ENCODE measurements at regions not wholly inside any gene's neighbourhood (a gene's known extent, or its start where the extent isn't known, plus 50 kb on each side); places are given as distances from the start of the nearest gene placed in this dataset.

GRCh38 chr2:52884761-52885352, 882.7 kb upstream of the CHAC2 start (continued):
- TF ChIP-seq BCL11B (tag by site-specific recombination; IDR thresholded peaks at IDR 0.05; ENCODE audit: low read depth) (no peak), ZNF473 (tag by site-specific recombination; IDR thresholded peaks at IDR 0.05) (no peak), ZNF560 (tag by site-specific recombination; IDR thresholded peaks at IDR 0.05; ENCODE audit: borderline replicate concordance) (no peak), WT1 (tag by site-specific recombination; IDR thresholded peaks at IDR 0.05) (no peak)

- Histone ChIP-seq H3K9me3 (ENCODE audit: control insufficient read depth, insufficient read depth, low read depth, low read length) (no peaks in the 10 kb centered on the region), H3K4me1 (ENCODE audit: control insufficient read depth, insufficient read depth, low read length) (no peaks in the 10 kb centered on the region), H3K36me3 (ENCODE audit: control insufficient read depth in 2 of 2, insufficient read depth in 1 of 2, low read length in 2 of 2) (no peaks in the 10 kb centered on the region), H3K27ac (ENCODE audit: extremely low read depth, low read depth, low read length) (no peak overlapping the region), H3K4me3 (ENCODE audit: low read depth, low read length) (no peak overlapping the region)
- ChIA-PET POLR2A (no interaction called here), CTCF (no interaction called here)
- TF ChIP-seq ZNF585B (tag by site-specific recombination; IDR thresholded peaks at IDR 0.05), result 0 out of 2 replicates have a peak, but pooled peaks have one; percentile 5
- TF ChIP-seq, protein P1, sequence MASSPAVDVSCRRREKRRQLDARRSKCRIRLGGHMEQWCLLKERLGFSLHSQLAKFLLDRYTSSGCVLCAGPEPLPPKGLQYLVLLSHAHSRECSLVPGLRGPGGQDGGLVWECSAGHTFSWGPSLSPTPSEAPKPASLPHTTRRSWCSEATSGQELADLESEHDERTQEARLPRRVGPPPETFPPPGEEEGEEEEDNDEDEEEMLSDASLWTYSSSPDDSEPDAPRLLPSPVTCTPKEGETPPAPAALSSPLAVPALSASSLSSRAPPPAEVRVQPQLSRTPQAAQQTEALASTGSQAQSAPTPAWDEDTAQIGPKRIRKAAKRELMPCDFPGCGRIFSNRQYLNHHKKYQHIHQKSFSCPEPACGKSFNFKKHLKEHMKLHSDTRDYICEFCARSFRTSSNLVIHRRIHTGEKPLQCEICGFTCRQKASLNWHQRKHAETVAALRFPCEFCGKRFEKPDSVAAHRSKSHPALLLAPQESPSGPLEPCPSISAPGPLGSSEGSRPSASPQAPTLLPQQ (tag by site-specific recombination; IDR thresholded peaks at IDR 0.05), result no peak
- TF ChIP-seq ZNF426 (tag by site-specific recombination; IDR thresholded peaks at IDR 0.05), result no peak
- TF ChIP-seq HOXA7 (CRISPR knock-in tag; IDR thresholded peaks at IDR 0.05; ENCODE audit: borderline replicate concordance), result no peak
Observed at GRCh38 chr2:52882974-52883373, 884.6 kb upstream of the CHAC2 start.

DNA sequence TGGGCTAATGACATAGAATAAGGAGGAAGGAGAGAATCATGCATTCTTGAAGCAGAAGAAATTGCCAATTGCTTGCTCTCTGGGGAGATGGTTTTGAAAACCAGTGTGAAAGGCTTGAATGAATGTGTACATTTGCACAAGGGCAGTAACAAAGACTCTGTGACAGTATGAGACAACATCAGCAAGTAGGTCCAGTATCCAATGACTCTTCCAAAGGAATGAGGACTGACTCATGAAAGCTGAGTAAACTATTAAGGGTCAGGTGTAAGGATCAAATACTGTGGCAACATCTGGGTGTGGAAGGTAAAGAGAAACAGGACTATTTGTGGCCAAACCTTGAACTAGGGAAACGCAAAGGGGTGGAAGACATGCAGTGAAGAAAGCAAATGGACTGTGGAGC, 886.0 kb upstream of the CHAC2 start:
- CTCF ChIA-PET, result interaction anchor here (0.7 kb wide), 1 partner anchor 1170 kb away, joined by 3 read pairs; no protein-coding TSS in a partner anchor
- Histone ChIP-seq H3K9me3 (ENCODE audit: control insufficient read depth, insufficient read depth, low read depth, low read length) (no peaks in the 10 kb centered on the region), H3K4me3 (ENCODE audit: low read depth, low read length) (no peak overlapping the region), H3K36me3 (ENCODE audit: control insufficient read depth in 2 of 2, insufficient read depth in 1 of 2, low read length in 2 of 2) (no peaks in the 10 kb centered on the region), H3K4me1 (ENCODE audit: control insufficient read depth, insufficient read depth, low read length) (no peaks in the 10 kb centered on the region), H3K27ac (ENCODE audit: extremely low read depth, low read depth, low read length) (no peak overlapping the region)
- TF ChIP-seq MZF1 (tag by site-specific recombination; IDR thresholded peaks at IDR 0.05; ENCODE audit: borderline replicate concordance), result no peak
- no peak for TF ChIP-seq ZNF354C (tag by site-specific recombination; IDR thresholded peaks at IDR 0.05; ENCODE audit: borderline replicate concordance, low read depth)
- no peak for TF ChIP-seq ZNF548 (tag by site-specific recombination; IDR thresholded peaks at IDR 0.05)
- TF ChIP-seq SP7 (tag by site-specific recombination; IDR thresholded peaks at IDR 0.05), result no peak
- TF ChIP-seq KLF16 (tag by site-specific recombination; IDR thresholded peaks at IDR 0.05), result no peak
- TF ChIP-seq ZNF664 (tag by site-specific recombination; IDR thresholded peaks at IDR 0.05), result no peak
- TF ChIP-seq YY1 (tag by site-specific recombination; IDR thresholded peaks at IDR 0.05), result no peak
- no peak for TF ChIP-seq REST (tag by site-specific recombination; IDR thresholded peaks at IDR 0.05)
- TF ChIP-seq PBX3 (CRISPR knock-in tag; IDR thresholded peaks at IDR 0.05), result no peak
- TF ChIP-seq ZNF621 (tag by site-specific recombination; IDR thresholded peaks at IDR 0.05), result no peak
- no peak for TF ChIP-seq ZNF600 (tag by site-specific recombination; IDR thresholded peaks at IDR 0.05)
- no peak for TF ChIP-seq ZNF311 (tag by site-specific recombination; IDR thresholded peaks at IDR 0.05; ENCODE audit: borderline replicate concordance)
- POLR2A ChIA-PET, result no interaction called here
